Left forelimb (tissue), 1 donor: ENCODE measurements at regions not wholly inside any gene's neighbourhood (a gene's known extent, or its start where the extent isn't known, plus 50 kb on each side); places are given as distances from the start of the nearest gene placed in this dataset.

ENCODE experiments used
- DNase-seq: peaks from one replicate; pipeline ENCODE4 v3.0.0-alpha.2; 2018; ENCODE audit warnings: low spot score

DNA sequence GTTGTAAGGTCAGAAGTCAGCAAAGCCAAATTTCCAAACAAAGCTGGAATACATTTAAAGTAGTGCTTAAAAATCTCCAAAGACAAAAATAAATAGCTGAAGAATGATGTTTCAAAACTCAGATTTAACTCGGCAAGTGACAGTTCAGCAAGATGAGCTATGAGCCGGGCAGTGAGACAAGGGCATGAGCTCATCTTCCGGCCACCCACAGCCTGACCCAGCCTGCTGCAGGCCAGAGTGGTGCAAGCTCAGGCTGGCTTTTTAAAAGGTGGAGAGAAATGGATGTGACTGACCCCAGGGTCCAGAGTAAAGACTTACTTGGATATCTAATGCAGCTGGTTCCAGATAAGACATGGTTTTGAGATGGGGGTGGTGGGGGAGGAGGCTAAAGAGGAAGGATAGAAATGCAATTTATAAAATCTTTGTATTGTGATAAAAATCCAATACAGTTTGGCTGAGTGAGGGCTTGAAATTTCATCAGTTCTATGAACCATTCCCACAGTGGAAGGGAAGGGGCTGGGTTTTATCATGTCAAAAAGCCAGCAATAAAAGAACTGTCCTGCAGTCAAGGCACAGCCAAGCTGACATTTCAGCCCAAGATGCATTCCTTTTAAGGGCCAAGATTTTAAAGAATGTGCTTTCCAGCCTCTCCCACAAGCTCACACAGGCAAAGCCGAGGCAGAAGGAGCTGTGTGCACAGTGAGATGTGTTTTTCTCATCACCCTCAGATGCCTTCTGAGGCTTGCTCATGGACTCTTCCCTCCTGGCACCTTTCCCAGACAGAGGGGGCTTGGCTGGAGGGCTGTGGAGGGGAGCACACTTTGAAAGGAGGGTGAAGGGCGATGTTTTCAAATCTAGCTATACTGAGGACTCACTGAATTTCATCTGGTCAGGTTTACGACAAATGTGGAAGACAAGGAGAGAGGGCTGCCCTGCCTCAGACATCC is 97.9 kb upstream of the KLHL29 start:
- DNase-seq = peak; percentile 74

DNA sequence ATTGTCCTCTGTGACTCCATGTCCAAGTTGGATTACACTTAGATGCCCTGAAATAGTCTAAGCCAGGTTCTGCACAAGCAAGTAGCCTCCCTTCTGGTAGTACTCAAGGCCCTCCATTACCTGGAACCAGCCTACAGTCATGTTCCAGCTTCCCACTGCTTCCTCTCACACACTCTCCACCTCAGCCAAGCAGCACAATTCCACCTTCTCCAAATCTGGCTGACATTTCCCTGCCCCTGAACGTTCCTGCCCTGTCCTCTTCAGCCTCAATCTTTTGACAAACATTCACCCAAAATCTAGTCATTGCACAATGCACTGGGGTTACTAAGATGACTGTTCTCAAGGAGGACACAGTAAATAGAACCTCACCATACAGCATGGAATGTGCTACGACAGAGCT is 95.3 kb upstream of the KLHL29 start:
- DNase-seq = no peak

DNA sequence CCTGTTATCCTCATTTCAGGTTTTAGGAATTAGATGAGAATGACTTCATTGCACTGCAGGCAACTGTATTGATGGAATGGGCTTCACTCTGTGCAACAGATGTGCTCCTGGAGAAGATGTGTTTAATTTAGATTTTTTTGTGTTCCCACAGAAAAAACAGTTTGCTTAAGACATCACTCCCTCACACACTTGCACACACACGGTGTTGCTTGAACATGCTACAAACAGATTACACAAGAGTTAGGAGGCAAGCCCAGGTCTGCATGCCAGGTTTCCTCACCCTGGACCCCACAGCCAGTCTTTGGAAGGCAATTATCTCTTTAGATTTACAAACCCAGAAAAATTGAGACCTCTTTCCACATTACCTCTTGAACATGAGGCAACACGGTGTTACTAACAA is 93.7 kb upstream of the KLHL29 start:
- DNase-seq = no peak

DNA sequence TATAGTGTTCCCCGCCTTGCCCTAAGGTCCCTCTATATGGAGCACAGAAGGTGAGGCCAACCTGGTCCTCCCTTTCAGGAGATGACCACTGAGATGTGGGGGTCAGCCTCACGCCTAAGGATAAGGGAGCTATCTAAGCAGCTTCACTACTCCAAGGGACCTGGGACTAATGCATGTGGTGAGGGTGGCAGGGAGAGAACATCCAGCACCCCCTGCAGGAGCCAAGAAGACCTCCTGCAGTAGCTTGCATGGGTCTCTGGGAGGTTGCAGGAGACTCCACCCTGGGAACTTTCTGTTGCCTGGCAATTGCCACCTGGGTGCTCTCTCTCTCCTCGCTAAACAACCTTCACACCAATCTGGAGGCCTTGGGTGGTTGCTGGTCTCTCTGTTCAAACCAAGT is 93.0 kb upstream of the KLHL29 start:
- no peak for DNase-seq

DNA sequence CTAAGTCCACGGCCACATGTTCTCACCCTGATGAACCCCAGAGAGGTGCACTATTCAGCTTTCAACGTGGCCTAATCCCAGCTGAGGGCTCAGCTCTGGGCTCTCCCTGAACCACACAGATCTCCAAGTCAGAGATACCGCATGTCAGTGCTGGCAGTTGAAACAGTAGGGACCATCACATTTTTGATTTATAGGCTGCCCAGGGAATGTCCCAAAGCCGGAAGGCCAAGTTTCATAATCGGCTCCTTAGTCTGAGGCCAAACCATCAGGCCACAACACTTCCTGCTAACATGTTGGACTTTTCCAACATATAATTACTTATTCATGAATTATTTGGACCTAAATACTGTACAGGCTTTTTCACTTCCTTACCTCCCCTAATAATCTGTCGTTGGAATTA is 91.9 kb upstream of the KLHL29 start:
- no peak for DNase-seq

DNA sequence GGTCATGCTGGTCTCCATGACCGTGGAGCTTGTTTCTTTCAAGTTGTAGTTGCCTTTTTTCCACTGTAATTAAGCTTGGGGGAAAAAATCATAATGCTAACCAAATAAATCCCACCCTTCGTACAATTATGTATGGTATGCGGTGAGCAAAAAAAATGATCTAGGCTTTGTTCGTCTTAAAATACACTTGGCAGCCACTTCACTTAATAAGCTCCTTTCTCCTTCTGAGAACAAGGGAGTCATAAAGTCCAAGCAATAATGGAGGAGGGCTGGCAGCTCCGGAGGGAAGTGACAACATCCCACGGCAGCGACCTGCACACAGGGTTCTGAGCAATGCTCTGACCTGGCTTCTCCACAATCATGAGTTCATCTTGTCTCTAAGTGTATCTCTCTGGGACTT is 91.2 kb upstream of the KLHL29 start:
- DNase-seq = no peak

DNA sequence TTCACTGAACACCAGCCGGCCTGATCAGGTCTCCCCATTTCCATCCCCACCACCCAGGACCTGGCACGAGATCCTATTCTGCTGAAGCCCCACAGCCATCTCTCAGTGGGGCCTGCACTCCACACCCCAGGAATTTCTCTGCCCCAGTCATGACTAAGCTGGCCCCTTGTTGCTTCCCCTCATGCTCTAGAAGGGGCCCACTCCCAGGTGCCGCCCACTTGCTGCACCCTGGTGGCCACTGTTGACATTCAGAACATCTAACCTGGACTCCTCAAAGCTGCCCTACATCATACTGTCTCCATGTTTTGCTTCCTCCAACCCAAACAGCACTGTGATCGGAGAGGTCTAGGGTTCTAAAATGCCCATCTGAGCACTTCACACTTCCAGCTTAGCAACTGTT is 90.7 kb upstream of the KLHL29 start:
- DNase-seq = no peak

DNA sequence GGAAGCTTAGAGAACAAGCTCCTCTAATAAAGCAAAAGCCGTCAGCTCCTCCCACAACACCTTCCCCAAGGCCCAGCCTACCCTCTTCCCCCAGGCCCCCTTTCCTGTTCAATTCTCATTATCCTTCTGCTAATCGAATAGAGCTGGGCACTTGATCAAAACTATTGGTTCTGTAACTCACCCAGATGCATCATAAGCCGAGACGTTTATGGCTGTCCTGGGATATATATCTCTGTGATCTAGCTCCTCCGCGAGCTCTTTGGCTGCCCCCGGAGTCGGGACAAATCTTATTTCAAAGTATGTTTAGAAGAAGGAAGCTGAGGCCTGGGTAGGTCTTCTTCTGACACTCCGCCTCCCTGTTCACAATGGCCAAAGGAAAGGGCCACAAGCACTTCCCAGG is 88.3 kb upstream of the KLHL29 start:
- DNase-seq = no peak

DNA sequence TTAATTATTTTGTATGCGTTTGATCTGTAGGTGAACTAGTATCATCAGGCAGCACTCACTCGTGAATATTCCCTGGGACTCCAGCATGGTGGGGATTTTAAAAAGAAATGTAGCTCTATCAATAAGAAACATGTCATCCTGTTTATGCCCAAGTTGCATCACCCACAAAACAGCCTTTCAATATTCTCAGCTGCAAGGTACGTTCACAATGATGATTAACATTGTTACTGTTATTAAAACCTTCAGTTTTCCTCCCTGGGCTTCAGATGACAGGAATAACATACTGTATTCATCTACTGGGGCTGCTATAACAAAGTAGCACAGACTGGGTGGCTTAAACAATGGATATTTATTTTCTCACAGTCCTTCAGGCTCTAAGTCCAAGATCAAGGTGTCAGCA is 87.9 kb upstream of the KLHL29 start:
- DNase-seq = no peak

DNA sequence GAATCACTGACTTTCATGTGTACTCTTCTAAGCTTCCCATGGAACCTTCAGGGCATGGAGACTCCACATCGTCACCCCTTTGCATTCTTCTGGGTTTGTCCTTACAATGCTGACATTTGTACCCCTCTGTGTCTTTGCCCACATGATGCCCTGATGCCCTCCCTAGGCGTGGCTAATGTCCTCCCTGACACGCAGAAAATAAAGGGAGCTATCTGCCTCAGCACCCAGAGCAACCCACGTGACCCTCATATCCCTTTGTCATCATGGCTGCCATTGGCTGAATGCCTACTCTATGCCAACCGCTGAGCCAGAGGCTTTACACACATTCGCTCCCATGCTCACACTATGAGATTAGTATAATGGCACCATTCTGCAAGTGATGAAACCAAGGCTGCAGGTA is 86.4 kb upstream of the KLHL29 start:
- DNase-seq = no peak

DNA sequence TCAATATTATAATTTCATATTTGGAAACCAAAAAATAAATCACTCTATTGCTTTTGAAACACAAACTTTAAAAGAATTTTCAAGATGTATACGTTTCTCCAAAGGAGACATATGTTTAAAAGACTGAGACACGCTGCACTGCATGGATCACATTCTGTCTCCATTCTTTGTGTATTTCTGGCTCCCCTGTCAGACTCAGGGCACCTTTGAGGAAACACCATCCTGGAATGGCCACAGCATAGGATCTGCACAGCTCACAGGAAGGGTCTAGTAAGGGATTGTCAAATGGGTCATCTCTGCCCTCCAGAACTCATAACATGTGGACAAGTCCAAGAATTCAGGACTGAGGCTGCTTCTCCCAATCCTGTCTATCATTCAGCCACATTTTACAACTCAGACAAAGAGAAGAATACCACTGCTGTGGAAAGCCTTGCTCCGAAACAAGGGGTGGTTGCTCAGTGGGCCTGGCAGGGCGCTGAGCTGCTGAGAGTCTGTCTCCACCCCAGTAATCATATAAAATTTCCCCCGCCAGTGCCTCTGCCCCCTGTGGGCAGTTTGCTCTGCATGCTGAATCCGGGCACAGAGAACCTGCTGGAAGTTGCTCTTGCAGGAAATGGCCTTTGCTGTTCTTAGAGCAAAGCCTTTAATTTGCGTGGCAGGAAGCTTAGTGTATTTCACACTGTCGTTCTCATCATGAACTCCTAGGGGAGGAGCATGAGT is 85.3 kb upstream of the KLHL29 start:
- DNase-seq = no peak

DNA sequence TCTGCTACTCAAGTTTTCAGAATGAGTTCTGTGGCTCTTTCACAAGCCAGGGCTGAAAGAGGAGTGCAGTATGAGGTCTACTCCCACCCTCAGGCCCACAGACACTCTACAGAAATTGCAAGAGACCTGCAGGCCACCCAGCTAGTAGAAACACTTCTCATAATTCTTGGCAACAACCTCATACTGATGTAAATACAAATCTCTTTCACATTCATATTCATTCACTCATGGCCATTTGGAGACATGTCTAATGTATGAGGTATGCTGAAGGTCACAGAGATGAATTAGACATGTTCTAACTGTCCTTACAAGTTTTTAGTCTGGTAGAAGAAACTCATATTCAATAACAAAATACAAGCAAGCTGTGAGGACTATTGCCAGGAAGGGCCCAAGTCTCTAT is 83.8 kb upstream of the KLHL29 start:
- no peak for DNase-seq

DNA sequence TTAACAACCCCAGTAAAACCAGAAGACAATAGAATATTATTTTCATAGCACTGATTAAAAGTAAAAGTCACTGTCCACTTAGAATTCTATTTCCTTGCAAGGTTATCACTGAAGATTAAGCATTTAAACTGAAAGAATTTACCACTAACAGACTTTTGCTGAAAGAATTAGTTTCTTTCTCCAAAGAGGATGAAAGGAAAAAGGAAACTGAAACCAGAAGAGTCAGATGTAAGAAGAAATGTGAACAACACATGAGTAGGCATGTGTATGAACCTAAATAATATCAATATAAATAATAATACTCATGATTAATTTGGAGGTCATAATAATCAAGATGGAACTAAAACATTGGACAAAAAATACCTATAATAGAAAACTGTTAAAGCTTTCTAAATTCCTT is 82.4 kb upstream of the KLHL29 start:
- DNase-seq = no peak

DNA sequence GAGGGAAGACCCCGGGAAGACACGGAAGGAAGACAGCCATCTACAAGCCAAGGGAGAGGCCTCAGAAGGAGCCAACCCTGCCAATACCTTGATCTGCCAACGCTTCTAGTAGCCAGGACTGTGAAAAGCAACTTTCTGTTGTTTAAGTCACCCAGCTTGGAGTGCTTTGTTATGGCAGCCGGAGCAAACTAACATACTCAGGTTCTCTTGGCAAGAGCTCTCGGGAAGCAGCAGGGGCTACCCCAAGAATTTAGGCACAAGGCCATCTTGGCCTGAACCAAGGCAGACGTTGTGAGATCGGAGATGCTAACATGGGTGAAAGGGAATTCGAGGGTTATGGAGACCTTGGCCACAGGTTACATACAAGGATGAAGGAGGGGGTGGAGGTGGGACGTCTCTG is 78.6 kb upstream of the KLHL29 start:
- no peak for DNase-seq

DNA sequence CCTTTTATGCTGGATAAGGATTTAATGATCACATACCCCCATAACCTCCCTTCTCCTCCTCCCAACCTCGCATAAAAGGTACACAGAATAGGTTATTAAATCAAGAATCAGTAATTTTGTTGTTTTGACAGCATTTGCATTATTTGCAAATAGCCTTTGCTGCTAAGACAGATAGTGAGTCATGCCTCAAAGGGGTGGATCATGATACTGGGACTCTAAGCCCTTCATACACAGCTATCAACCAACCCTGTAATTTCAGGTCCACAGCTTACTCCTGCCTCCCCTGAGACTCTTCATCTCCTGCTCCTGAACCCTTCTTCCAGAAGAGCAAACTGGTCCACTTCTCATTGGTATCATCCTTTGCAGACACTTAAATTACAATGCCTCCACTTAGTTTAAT is 73.8 kb upstream of the KLHL29 start:
- DNase-seq = no peak

DNA sequence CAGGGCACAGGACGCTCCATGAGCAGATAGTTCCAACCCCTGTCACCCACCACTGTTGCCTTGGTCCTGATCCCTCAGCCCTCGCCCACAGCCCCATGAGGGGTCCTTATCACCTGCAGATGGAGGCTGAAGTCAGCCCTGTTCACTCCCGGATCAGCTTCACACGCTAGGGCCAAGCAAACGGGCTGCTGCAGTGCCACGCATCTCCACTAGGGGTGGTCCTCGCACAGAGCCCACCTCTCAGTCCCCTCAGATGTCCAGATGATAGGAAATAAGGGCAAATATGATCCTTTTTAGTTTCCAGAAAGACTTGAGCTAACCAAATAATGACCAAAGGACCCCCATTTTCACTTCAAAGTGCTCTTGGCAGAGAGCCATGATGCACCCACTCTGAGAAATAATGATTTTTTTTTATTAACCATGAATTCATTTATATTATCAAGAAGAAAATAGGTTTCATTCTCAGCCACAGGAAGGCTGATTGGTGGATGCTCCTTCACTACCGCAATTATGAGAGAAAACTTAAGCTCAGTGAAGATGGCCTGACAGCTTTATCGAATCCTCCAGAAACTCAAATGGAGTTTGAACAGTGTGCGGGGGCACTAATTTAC is 71.9 kb upstream of the KLHL29 start:
- no peak for DNase-seq

DNA sequence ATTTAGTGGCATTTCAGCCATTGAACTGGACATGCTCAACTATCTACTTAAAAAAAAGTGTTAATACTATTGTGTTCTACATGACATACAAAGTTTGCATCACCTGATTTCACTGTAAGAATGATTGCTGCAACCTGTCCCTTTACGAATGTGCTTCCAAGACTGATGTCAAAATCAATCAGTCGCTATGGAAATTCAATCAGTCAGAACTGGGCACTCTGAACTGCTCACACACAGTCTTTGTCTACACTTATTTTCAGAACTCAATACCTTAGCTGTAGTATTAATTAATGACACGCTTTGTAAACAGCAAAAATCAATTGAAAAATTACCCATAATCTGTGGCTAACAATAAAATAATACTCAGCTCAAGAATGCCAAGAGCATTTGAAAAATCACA is 70.3 kb upstream of the KLHL29 start:
- DNase-seq = no peak

DNA sequence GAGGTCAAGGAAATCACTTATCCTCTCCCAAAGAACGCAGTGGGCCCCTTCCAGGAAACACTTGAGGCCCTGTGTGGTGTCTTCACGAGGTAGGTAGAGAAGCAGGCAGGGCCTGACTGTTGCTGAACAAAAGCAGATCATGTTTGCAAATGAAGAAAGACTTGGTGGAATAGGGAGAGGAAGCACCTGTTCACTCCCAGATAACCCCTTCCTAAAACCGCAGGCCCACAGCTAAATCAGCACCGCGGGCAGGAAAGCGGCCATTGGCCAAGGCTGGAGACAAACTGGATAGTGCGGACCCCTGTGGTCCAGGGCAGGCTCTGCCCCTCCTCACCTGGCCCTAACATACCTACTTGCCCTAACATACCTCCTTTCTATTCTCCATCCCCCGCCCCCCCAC is 64.9 kb upstream of the KLHL29 start:
- DNase-seq = no peak

DNA sequence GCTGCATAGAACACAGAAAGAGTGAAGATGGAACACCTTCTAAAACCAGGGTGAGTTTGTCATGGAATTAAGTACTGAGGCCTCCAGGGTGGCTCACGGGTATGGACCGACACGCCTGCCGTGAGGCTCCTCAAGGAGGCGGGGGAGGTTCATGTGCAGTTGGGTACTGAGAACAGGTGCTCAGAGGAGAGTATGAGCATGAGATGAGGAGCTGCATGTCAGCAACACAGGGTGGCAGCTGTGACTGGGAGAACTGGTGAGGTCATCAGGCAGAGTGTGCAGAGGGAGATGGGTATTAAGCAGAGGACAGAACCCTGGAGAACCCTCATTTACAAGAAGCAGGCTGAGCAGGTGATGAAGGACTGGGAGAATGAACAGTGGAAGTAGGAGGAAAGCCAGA is 63.2 kb upstream of the KLHL29 start:
- no peak for DNase-seq

DNA sequence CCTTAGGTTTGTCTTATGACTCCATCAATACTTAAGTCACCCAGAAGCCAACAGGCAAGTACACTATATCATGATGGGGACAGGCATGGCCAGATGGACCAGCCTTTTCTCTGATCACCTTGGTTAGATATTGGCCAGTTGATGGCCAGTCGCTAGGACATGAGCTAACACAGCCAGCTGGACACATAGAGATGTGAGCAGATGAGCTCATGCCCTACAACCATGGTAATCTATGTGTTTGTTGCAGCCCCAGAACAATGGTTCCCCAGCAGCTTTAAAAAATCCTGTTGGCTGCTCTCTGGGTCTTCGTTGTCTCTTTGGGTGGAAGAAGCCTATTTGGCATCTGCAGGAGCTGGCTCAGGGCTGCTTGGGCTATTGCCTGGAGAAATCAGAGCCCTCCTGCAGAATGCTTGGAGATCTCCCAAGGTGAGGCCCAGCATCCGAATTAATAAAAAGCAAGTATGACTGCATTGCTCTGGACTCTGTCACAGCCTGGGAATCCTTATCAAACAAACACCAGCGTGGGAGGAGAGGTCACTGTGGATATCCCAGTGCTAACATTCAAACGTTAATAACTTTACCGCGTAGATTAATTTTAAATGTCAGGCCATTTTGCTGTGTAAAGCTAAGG is 62.3 kb upstream of the KLHL29 start:
- DNase-seq = no peak

DNA sequence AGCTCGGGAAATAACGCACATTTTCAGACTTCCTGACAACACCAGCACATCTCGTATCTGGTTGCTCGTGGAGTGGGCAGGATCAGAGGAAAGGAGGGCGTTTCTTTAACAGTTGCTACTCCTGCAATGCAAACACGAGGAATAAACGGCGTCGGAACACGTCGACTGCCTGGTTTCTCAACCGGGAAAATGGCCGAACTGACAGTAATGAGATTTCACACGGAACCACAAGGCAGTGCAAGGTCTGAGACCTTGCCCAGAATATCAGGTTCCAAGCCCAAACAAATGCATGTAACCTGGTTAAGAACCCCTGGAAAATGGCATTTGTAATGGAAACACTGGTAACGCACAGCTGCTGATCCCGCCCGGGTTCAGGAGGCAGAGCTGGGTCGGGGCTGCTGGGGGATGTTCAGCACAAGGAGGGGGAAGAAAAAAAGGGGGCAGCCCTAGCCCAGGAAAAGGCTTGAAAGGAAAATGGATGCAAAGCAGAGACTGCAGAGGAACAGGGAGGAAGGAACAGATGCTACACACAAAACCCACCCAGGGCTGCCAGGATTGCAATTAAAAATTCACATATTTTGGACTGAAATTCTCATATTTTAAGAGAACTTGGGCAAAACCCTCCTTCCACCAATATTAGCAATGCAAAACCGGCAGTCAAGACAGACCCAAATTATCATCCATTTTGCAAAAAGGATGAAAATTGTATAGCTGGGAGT is 61.6 kb upstream of the KLHL29 start:
- DNase-seq = no peak
